ENCODE measurements at regions not wholly inside any gene's neighbourhood (a gene's known extent, or its start where the extent isn't known, plus 50 kb on each side); places are given as distances from the start of the nearest gene placed in this dataset.

GRCh38 chr13:57017357-57017756 lies 123.4 kb upstream of the PRR20A start:
- ATAC-seq (ENCODE audit: insufficient read depth, low FRiP score) = no peak
- H3K4me1 ChIP-seq (ENCODE audit: control insufficient read depth in 5 of 5, insufficient read depth in 5 of 5, low read length in 5 of 5) = no peaks in the 10 kb centered on the region

GRCh38 chr13:57018915-57019314 lies 121.8 kb upstream of the PRR20A start:
- Histone ChIP-seq H3K27ac (ENCODE audit: low read depth in 1 of 2, low read length in 1 of 2) (no peak overlapping the region), H3K36me3 (ENCODE audit: control insufficient read depth in 4 of 4, insufficient read depth in 4 of 4, low read length in 4 of 4) (no peaks in the 10 kb centered on the region), H3K27me3 (ENCODE audit: control insufficient read depth in 3 of 3, insufficient read depth in 3 of 3, low read length in 2 of 3) (no peaks in the 10 kb centered on the region), H3K9ac (ENCODE audit: insufficient read depth in 1 of 2, low read length in 2 of 2) (no peak overlapping the region), H3K9me3 (ENCODE audit: control insufficient read depth in 4 of 4, insufficient read depth in 3 of 4, low read length in 3 of 4) (no peaks in the 10 kb centered on the region), H3K4me3 (no peak overlapping the region), H3K4me1 (ENCODE audit: control insufficient read depth in 5 of 5, insufficient read depth in 5 of 5, low read length in 5 of 5) (no peaks in the 10 kb centered on the region)
- DNase-seq = no peak
- no peak for ATAC-seq (ENCODE audit: insufficient read depth, low FRiP score)
- WGBS, 2 donors = 73 to 84% methylated on average over 8 of the region's 8 CpGs
- no peak for TF ChIP-seq CTCF (IDR thresholded peaks at IDR 0.05; ENCODE audit: control extremely low read depth, extremely low read depth)

More at GRCh38 chr13:57017357-57017756, 123.4 kb upstream of the PRR20A start:
- no peak for DNase-seq
- TF ChIP-seq CTCF (IDR thresholded peaks at IDR 0.05; ENCODE audit: control extremely low read depth, extremely low read depth) = no peak
- no peak overlapping the region for H3K9ac ChIP-seq (ENCODE audit: insufficient read depth in 1 of 2, low read length in 2 of 2)
- no peak overlapping the region for H3K27ac ChIP-seq (ENCODE audit: low read depth in 1 of 2, low read length in 1 of 2)
- H3K36me3 ChIP-seq (ENCODE audit: control insufficient read depth in 4 of 4, insufficient read depth in 4 of 4, low read length in 4 of 4) = no peaks in the 10 kb centered on the region
- WGBS, 2 donors = 31 to 66% methylated on average over 1 of the region's 1 CpG
- H3K27me3 ChIP-seq (ENCODE audit: control insufficient read depth in 3 of 3, insufficient read depth in 3 of 3, low read length in 2 of 3) = no peaks in the 10 kb centered on the region
- no peak overlapping the region for H3K4me3 ChIP-seq
- H3K9me3 ChIP-seq (ENCODE audit: control insufficient read depth in 4 of 4, insufficient read depth in 3 of 4, low read length in 3 of 4) = no peaks in the 10 kb centered on the region

GRCh38 chr13:57030671-57031070 lies 110.0 kb upstream of the PRR20A start:
- 88 to 97% methylated on average over 6 of the region's 6 CpGs for WGBS, 2 donors
- Histone ChIP-seq H3K9me3 (ENCODE audit: control insufficient read depth in 4 of 4, insufficient read depth in 3 of 4, low read length in 3 of 4) (peaks cover 0 to 3% (median 1%) of the 10 kb centered on the region in 4 donors), H3K4me1 (ENCODE audit: control insufficient read depth in 5 of 5, insufficient read depth in 5 of 5, low read length in 5 of 5) (no peaks in the 10 kb centered on the region), H3K27me3 (ENCODE audit: control insufficient read depth in 3 of 3, insufficient read depth in 3 of 3, low read length in 2 of 3) (no peaks in the 10 kb centered on the region), H3K9ac (ENCODE audit: insufficient read depth in 1 of 2, low read length in 2 of 2) (no peak overlapping the region), H3K36me3 (ENCODE audit: control insufficient read depth in 4 of 4, insufficient read depth in 4 of 4, low read length in 4 of 4) (no peaks in the 10 kb centered on the region), H3K27ac (ENCODE audit: low read depth in 1 of 2, low read length in 1 of 2) (no peak overlapping the region), H3K4me3 (no peak overlapping the region)
- no peak for DNase-seq
- no peak for TF ChIP-seq CTCF (IDR thresholded peaks at IDR 0.05; ENCODE audit: control extremely low read depth, extremely low read depth)
- no peak for ATAC-seq (ENCODE audit: insufficient read depth, low FRiP score)

GRCh38 chr13:57036290-57036689 lies 104.4 kb upstream of the PRR20A start:
- no peak for TF ChIP-seq CTCF (IDR thresholded peaks at IDR 0.05; ENCODE audit: control extremely low read depth, extremely low read depth)
- Histone ChIP-seq H3K27ac (ENCODE audit: low read depth in 1 of 2, low read length in 1 of 2) (no peak overlapping the region), H3K9ac (ENCODE audit: insufficient read depth in 1 of 2, low read length in 2 of 2) (no peak overlapping the region), H3K4me3 (no peak overlapping the region), H3K27me3 (ENCODE audit: control insufficient read depth in 3 of 3, insufficient read depth in 3 of 3, low read length in 2 of 3) (no peaks in the 10 kb centered on the region), H3K9me3 (ENCODE audit: control insufficient read depth in 4 of 4, insufficient read depth in 3 of 4, low read length in 3 of 4) (no peaks in the 10 kb centered on the region), H3K4me1 (ENCODE audit: control insufficient read depth in 5 of 5, insufficient read depth in 5 of 5, low read length in 5 of 5) (no peaks in the 10 kb centered on the region), H3K36me3 (ENCODE audit: control insufficient read depth in 4 of 4, insufficient read depth in 4 of 4, low read length in 4 of 4) (no peaks in the 10 kb centered on the region)
- no peak for DNase-seq
- no peak for ATAC-seq (ENCODE audit: insufficient read depth, low FRiP score)
- WGBS, 2 donors = 85 to 89% methylated on average over 4 of the region's 4 CpGs

Measured in lung (tissue), 11 donors.